ENCODE measurements at regions not wholly inside any gene's neighbourhood (a gene's known extent, or its start where the extent isn't known, plus 50 kb on each side); places are given as distances from the start of the nearest gene placed in this dataset.

GRCh38 chr5:93660677-93661076 is 77.7 kb downstream of the NR2F1 start:
- H3K36me3 ChIP-seq (ENCODE audit: control insufficient read depth, insufficient read depth, low read length): no peaks in the 10 kb centered on the region
- H3K9ac ChIP-seq (ENCODE audit: insufficient read depth, low read length): no peak overlapping the region
- no peaks in the 10 kb centered on the region for H3K27me3 ChIP-seq (ENCODE audit: control insufficient read depth, insufficient read depth, low read length)
- no peaks in the 10 kb centered on the region for H4K20me1 ChIP-seq (ENCODE audit: control insufficient read depth, extremely low read depth, insufficient read depth, low read length)
- H3K79me2 ChIP-seq (ENCODE audit: control insufficient read depth, insufficient read depth, low read length): no peaks in the 10 kb centered on the region
- TF ChIP-seq EZH2 (IDR thresholded peaks at IDR 0.05; ENCODE audit: low read length, missing control alignments) (no peak), CTCF (conservative IDR thresholded peaks at IDR 0.05 in 1 of 2, IDR thresholded peaks at IDR 0.05 in 1 of 2; ENCODE audit: low read depth in 1 of 2, low read length in 2 of 2) (no peak)
- no peak overlapping the region for H3K4me2 ChIP-seq (ENCODE audit: extremely low read depth, insufficient read depth, low read length)
- H3K4me3 ChIP-seq (replicated peaks in 1 of 4; ENCODE audit: control extremely low read depth in 1 of 4, insufficient read depth in 1 of 4, low read depth in 3 of 4, low read length in 4 of 4): no peak overlapping the region
- no peaks in the 10 kb centered on the region for H3K4me1 ChIP-seq (ENCODE audit: control insufficient read depth, extremely low read depth, insufficient read depth, low read length)
- H3K9me3 ChIP-seq (ENCODE audit: control insufficient read depth, insufficient read depth, low read depth, low read length): no peaks in the 10 kb centered on the region
- no peak overlapping the region for H3K27ac ChIP-seq (ENCODE audit: insufficient read depth, low read length)
- H2AFZ ChIP-seq (ENCODE audit: low read length): no peak overlapping the region
- no peak for DNase-seq (ENCODE audit: low read depth in 2 of 2)

- peak; percentile 34 to 85 for DNase-seq (ENCODE audit: low read depth in 2 of 2)
- no peaks in the 10 kb centered on the region for H4K20me1 ChIP-seq (ENCODE audit: control insufficient read depth, extremely low read depth, insufficient read depth, low read length)
- no peak for TF ChIP-seq EZH2 (IDR thresholded peaks at IDR 0.05; ENCODE audit: low read length, missing control alignments)
- TF ChIP-seq CTCF (conservative IDR thresholded peaks at IDR 0.05 in 1 of 2, IDR thresholded peaks at IDR 0.05 in 1 of 2; ENCODE audit: low read depth in 1 of 2, low read length in 2 of 2): no peak
Observed at GRCh38 chr5:93658044-93658443, 75.0 kb downstream of the NR2F1 start.

DNA sequence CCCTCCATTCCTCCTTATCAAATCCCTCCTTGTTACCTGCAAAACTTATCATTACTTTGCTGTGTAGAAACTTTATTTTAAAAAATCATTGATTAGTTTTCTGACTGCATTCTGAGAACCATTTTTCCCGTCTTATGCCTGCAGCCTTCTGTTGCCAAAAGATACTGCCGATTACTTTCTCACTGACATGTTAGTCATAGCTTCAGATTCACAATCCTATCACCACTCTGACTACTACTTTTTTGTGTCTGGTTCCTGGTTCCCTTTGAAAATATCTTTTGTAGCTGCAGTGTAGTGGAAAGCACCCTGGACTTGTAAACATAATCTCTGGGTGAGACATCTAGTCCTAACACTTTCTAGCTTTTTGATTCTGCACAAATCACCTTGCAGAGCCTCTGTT is 71.7 kb downstream of the NR2F1 start:
- no peaks in the 10 kb centered on the region for H3K9me3 ChIP-seq (ENCODE audit: control insufficient read depth, insufficient read depth, low read depth, low read length)
- no peaks in the 10 kb centered on the region for H4K20me1 ChIP-seq (ENCODE audit: control insufficient read depth, extremely low read depth, insufficient read depth, low read length)
- H3K4me2 ChIP-seq (ENCODE audit: extremely low read depth, insufficient read depth, low read length): no peak overlapping the region
- TF ChIP-seq CTCF (conservative IDR thresholded peaks at IDR 0.05 in 1 of 2, IDR thresholded peaks at IDR 0.05 in 1 of 2; ENCODE audit: low read depth in 1 of 2, low read length in 2 of 2) (no peak), EZH2 (IDR thresholded peaks at IDR 0.05; ENCODE audit: low read length, missing control alignments) (no peak)
- H3K4me3 ChIP-seq (replicated peaks in 1 of 4; ENCODE audit: control extremely low read depth in 1 of 4, insufficient read depth in 1 of 4, low read depth in 3 of 4, low read length in 4 of 4): no peak overlapping the region
- no peaks in the 10 kb centered on the region for H3K36me3 ChIP-seq (ENCODE audit: control insufficient read depth, insufficient read depth, low read length)
- H3K4me1 ChIP-seq (ENCODE audit: control insufficient read depth, extremely low read depth, insufficient read depth, low read length): no peaks in the 10 kb centered on the region
- no peaks in the 10 kb centered on the region for H3K79me2 ChIP-seq (ENCODE audit: control insufficient read depth, insufficient read depth, low read length)
- peak in 1 of 2 donors; percentile 60 for DNase-seq (ENCODE audit: low read depth in 2 of 2)
- no peaks in the 10 kb centered on the region for H3K27me3 ChIP-seq (ENCODE audit: control insufficient read depth, insufficient read depth, low read length)
- no peak overlapping the region for H3K27ac ChIP-seq (ENCODE audit: insufficient read depth, low read length)
- no peak overlapping the region for H2AFZ ChIP-seq (ENCODE audit: low read length)
- H3K9ac ChIP-seq (ENCODE audit: insufficient read depth, low read length): no peak overlapping the region

More at GRCh38 chr5:93658044-93658443, 75.0 kb downstream of the NR2F1 start:
- Histone ChIP-seq H3K4me3 (replicated peaks in 1 of 4; ENCODE audit: control extremely low read depth in 1 of 4, insufficient read depth in 1 of 4, low read depth in 3 of 4, low read length in 4 of 4) (no peak overlapping the region), H3K36me3 (ENCODE audit: control insufficient read depth, insufficient read depth, low read length) (no peaks in the 10 kb centered on the region), H3K4me2 (ENCODE audit: extremely low read depth, insufficient read depth, low read length) (no peak overlapping the region), H3K27me3 (ENCODE audit: control insufficient read depth, insufficient read depth, low read length) (no peaks in the 10 kb centered on the region), H3K27ac (ENCODE audit: insufficient read depth, low read length) (no peak overlapping the region), H2AFZ (ENCODE audit: low read length) (no peak overlapping the region), H3K9ac (ENCODE audit: insufficient read depth, low read length) (no peak overlapping the region), H3K9me3 (ENCODE audit: control insufficient read depth, insufficient read depth, low read depth, low read length) (no peaks in the 10 kb centered on the region), H3K79me2 (ENCODE audit: control insufficient read depth, insufficient read depth, low read length) (no peaks in the 10 kb centered on the region), H3K4me1 (ENCODE audit: control insufficient read depth, extremely low read depth, insufficient read depth, low read length) (no peaks in the 10 kb centered on the region)
